ENCODE measurements at regions not wholly inside any gene's neighbourhood (a gene's known extent, or its start where the extent isn't known, plus 50 kb on each side); places are given as distances from the start of the nearest gene placed in this dataset.

- no peak for DNase-seq
- no peak for TF ChIP-seq CTCF (IDR thresholded peaks at IDR 0.05)
- H3K27me3 Mint-ChIP-seq (ENCODE audit: low read depth, poor library complexity) = no peaks in the 10 kb centered on the region
- H3K9me3 Mint-ChIP-seq = no peaks in the 10 kb centered on the region
- H3K4me1 Mint-ChIP-seq = no peaks in the 10 kb centered on the region
- no peak overlapping the region for H3K4me3 Mint-ChIP-seq
- no peaks in the 10 kb centered on the region for H3K36me3 Mint-ChIP-seq (ENCODE audit: low read depth)
- no peak overlapping the region for H3K27ac Mint-ChIP-seq
These were observed 473.2 kb upstream of the TECRL start for GRCh38 chr4:64882311-64883086.

DNA sequence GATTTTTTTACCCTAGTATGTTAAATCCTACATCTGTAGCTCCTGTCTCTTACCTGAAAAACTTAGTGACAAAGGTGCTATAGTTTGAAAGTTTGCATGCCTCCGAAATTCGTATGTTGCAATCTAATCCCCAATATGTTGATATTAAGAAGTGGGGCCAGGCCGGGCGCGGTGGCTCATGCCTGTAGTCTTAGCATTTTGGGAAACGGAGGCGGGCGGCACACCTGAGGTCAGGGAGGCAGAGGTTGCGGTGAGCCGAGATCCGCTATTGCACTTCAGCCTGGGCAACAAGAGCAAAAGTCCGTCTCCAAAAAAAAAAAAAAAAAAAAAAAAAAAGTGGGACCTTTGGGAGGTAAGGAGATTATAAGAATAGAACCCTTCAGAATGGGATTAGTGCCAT lies 471.3 kb upstream of the TECRL start:
- Mint-ChIP-seq H3K4me1 (no peaks in the 10 kb centered on the region), H3K36me3 (ENCODE audit: low read depth) (no peaks in the 10 kb centered on the region), H3K27me3 (ENCODE audit: low read depth, poor library complexity) (no peaks in the 10 kb centered on the region), H3K9me3 (no peaks in the 10 kb centered on the region), H3K4me3 (no peak overlapping the region), H3K27ac (no peak overlapping the region)
- TF ChIP-seq CTCF (IDR thresholded peaks at IDR 0.05) = no peak
- DNase-seq = no peak

GRCh38 chr4:64876021-64876420 lies 466.8 kb upstream of the TECRL start:
- Mint-ChIP-seq H3K27me3 (ENCODE audit: low read depth, poor library complexity) (no peaks in the 10 kb centered on the region), H3K36me3 (ENCODE audit: low read depth) (no peaks in the 10 kb centered on the region), H3K4me3 (no peak overlapping the region), H3K9me3 (peaks cover 3% of the 10 kb centered on the region), H3K27ac (no peak overlapping the region), H3K4me1 (no peaks in the 10 kb centered on the region)
- no peak for TF ChIP-seq CTCF (IDR thresholded peaks at IDR 0.05)
- no peak for DNase-seq

DNA sequence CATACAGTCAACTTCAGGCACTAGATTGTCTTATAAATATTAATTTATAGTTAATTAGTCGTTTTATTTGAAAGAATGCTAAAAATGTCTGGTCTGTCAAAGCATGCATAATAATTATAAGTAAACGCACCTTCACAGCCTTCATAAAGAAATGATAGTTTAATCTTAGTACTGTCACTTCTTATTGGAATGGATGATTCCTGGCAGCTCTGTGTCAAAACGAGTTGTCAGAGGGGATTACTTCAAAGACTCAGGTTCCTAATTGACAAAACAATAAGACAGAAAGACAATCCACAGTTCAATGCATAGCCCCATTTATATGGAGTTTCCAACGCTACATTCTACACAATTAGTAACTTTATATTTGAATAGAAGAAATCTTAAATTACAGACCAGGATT lies 461.3 kb upstream of the TECRL start:
- TF ChIP-seq CTCF (IDR thresholded peaks at IDR 0.05) = no peak
- Mint-ChIP-seq H3K4me3 (no peak overlapping the region), H3K27ac (no peak overlapping the region), H3K27me3 (ENCODE audit: low read depth, poor library complexity) (no peaks in the 10 kb centered on the region), H3K36me3 (ENCODE audit: low read depth) (no peaks in the 10 kb centered on the region), H3K9me3 (peaks cover 3% of the 10 kb centered on the region), H3K4me1 (no peaks in the 10 kb centered on the region)
- no peak for DNase-seq

DNA sequence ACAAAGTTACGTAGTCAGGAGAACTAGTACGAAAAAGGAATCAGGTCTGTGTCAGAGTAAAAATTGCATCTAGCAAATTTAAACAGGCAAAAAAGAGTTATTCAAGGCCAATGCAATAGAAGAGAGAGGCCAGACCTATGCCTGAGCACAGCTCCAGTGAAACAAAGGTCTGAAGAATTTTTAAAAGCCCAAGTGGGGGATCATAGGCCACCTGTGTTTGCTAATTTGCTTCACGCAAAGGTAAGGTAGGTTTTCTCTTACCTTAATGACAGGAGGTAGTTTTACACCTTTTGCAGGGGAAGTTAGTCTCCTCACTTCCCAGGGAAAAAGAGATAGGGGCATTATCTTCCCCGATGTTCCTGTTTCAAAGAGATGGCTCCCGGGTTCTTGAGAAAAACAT lies 448.6 kb upstream of the TECRL start:
- Mint-ChIP-seq H3K36me3 (ENCODE audit: low read depth) (no peaks in the 10 kb centered on the region), H3K27ac (no peak overlapping the region), H3K4me1 (no peaks in the 10 kb centered on the region), H3K27me3 (ENCODE audit: low read depth, poor library complexity) (no peaks in the 10 kb centered on the region), H3K9me3 (no peaks in the 10 kb centered on the region), H3K4me3 (no peak overlapping the region)
- DNase-seq = no peak
- no peak for TF ChIP-seq CTCF (IDR thresholded peaks at IDR 0.05)

DNA sequence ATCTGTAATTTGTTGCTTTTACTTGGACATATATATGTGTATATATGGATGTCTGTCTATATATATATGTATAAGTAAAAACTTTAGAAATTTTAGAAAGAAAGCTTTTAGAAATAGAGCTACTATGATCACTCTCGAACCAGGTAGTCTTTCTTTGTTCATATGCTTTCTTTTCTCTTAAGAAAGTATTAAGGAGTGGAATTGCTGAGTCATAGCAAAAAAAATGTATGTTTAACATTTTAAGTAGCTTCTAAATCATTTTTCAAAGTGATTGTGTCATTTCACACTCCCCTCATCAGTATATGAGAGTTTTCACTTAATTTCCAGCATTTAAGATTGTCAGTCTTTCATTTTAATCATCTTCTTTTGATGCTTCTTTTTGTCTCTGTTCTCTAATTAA lies 447.9 kb upstream of the TECRL start:
- H3K4me1 Mint-ChIP-seq = no peaks in the 10 kb centered on the region
- H3K27me3 Mint-ChIP-seq (ENCODE audit: low read depth, poor library complexity) = no peaks in the 10 kb centered on the region
- H3K9me3 Mint-ChIP-seq = no peaks in the 10 kb centered on the region
- TF ChIP-seq CTCF (IDR thresholded peaks at IDR 0.05) = no peak
- no peaks in the 10 kb centered on the region for H3K36me3 Mint-ChIP-seq (ENCODE audit: low read depth)
- no peak overlapping the region for H3K4me3 Mint-ChIP-seq
- no peak for DNase-seq
- H3K27ac Mint-ChIP-seq = no peak overlapping the region

Data from nephron progenitor cell (in vitro differentiated cells).